WTC11 (cell line): ENCODE measurements at regions not wholly inside any gene's neighbourhood (a gene's known extent, or its start where the extent isn't known, plus 50 kb on each side); places are given as distances from the start of the nearest gene placed in this dataset.

Source experiments
- ATF6 ChIP-seq: sonication (generic); formaldehyde crosslinking; IDR thresholded peaks from 2 replicates; pipeline ENCODE4 v1.8.1; 2023; ENCODE audit warnings: mild to moderate bottlenecking, missing genetic modification reagents
- ETV6 ChIP-seq: sonication (generic); formaldehyde crosslinking; IDR thresholded peaks from 2 replicates; pipeline ENCODE4 v1.8.1; 2022; ENCODE audit warnings: mild to moderate bottlenecking, missing genetic modification reagents
- JUN ChIP-seq: sonication (generic); formaldehyde crosslinking; IDR thresholded peaks from 2 replicates; pipeline ENCODE4 v1.8.0; 2023; ENCODE audit warnings: mild to moderate bottlenecking, missing genetic modification reagents
- MXD4 ChIP-seq: fragments of 250-450 bp; sonication (Bioruptor Pico); IDR thresholded peaks from 2 replicates; pipeline ENCODE4 v1.8.0; 2021; ENCODE audit warnings: mild to moderate bottlenecking, moderate library complexity, borderline replicate concordance
- PRRX2 ChIP-seq: fragments of 250-450 bp; sonication (Bioruptor Pico); IDR thresholded peaks from 2 replicates; pipeline ENCODE4 v1.8.0; 2021; ENCODE audit warnings: mild to moderate bottlenecking
- ZBTB21 ChIP-seq: sonication (generic); formaldehyde crosslinking; IDR thresholded peaks from 2 replicates; pipeline ENCODE4 v1.8.1; 2023; ENCODE audit warnings: mild to moderate bottlenecking, missing genetic modification reagents, borderline replicate concordance
- ZNF121 ChIP-seq: sonication (generic); formaldehyde crosslinking; IDR thresholded peaks from 2 replicates; pipeline ENCODE4 v1.8.0; 2023; ENCODE audit warnings: missing genetic modification reagents
- ZNF317 ChIP-seq: sonication (generic); formaldehyde crosslinking; IDR thresholded peaks from 2 replicates; pipeline ENCODE4 v1.8.1; 2023; ENCODE audit warnings: low read depth, mild to moderate bottlenecking, moderate library complexity, missing genetic modification reagents, borderline replicate concordance
- TF ChIP-seq, protein P1 (sequence below): sonication (generic); formaldehyde crosslinking; conservative IDR thresholded peaks from 2 replicates; pipeline ENCODE4 v1.8.1; 2023; ENCODE audit warnings: mild to moderate bottlenecking, low read depth, missing genetic modification reagents, moderate library complexity
- TF ChIP-seq, protein P2 (sequence below): fragments of 200-600 bp; IDR thresholded peaks from 2 replicates; pipeline ENCODE4 v1.8.0; 2022; ENCODE audit warnings: antibody characterized with exemption

- TF ChIP-seq ZNF317 (CRISPR knock-in tag) = no peak
- TF ChIP-seq ETV6 (CRISPR knock-in tag) = no peak
- no peak for TF ChIP-seq ZBTB21
- TF ChIP-seq JUN (CRISPR knock-in tag) = no peak
- no peak for TF ChIP-seq ZNF121 (CRISPR knock-in tag)
- TF ChIP-seq, protein P1, sequence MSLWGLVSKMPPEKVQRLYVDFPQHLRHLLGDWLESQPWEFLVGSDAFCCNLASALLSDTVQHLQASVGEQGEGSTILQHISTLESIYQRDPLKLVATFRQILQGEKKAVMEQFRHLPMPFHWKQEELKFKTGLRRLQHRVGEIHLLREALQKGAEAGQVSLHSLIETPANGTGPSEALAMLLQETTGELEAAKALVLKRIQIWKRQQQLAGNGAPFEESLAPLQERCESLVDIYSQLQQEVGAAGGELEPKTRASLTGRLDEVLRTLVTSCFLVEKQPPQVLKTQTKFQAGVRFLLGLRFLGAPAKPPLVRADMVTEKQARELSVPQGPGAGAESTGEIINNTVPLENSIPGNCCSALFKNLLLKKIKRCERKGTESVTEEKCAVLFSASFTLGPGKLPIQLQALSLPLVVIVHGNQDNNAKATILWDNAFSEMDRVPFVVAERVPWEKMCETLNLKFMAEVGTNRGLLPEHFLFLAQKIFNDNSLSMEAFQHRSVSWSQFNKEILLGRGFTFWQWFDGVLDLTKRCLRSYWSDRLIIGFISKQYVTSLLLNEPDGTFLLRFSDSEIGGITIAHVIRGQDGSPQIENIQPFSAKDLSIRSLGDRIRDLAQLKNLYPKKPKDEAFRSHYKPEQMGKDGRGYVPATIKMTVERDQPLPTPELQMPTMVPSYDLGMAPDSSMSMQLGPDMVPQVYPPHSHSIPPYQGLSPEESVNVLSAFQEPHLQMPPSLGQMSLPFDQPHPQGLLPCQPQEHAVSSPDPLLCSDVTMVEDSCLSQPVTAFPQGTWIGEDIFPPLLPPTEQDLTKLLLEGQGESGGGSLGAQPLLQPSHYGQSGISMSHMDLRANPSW = no peak
- TF ChIP-seq, protein P2, sequence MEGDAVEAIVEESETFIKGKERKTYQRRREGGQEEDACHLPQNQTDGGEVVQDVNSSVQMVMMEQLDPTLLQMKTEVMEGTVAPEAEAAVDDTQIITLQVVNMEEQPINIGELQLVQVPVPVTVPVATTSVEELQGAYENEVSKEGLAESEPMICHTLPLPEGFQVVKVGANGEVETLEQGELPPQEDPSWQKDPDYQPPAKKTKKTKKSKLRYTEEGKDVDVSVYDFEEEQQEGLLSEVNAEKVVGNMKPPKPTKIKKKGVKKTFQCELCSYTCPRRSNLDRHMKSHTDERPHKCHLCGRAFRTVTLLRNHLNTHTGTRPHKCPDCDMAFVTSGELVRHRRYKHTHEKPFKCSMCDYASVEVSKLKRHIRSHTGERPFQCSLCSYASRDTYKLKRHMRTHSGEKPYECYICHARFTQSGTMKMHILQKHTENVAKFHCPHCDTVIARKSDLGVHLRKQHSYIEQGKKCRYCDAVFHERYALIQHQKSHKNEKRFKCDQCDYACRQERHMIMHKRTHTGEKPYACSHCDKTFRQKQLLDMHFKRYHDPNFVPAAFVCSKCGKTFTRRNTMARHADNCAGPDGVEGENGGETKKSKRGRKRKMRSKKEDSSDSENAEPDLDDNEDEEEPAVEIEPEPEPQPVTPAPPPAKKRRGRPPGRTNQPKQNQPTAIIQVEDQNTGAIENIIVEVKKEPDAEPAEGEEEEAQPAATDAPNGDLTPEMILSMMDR = no peak
- TF ChIP-seq ATF6 (CRISPR knock-in tag) = no peak
- TF ChIP-seq PRRX2 (CRISPR knock-in tag) = no peak
- no peak for TF ChIP-seq MXD4 (CRISPR knock-in tag)
Observed at GRCh38 chr14:53496668-53497067, 343.5 kb upstream of the DDHD1 start.
